GM06990 (cell line): ENCODE measurements at regions not wholly inside any gene's neighbourhood (a gene's known extent, or its start where the extent isn't known, plus 50 kb on each side); places are given as distances from the start of the nearest gene placed in this dataset.

Source experiments
- DNase-seq: peaks from one replicate; pipeline ENCODE4 v3.0.0-alpha.2; 2011; ENCODE audit not compliant: insufficient read length; ENCODE audit errors: extremely low read depth
- H3K27me3 ChIP-seq: replicated peaks from 2 replicates; pipeline ENCODE4 v1.6.0; 2011; ENCODE audit warnings: low read length; ENCODE audit not compliant: control insufficient read depth, insufficient read depth
- H3K36me3 ChIP-seq: 2 replicates; pipeline ENCODE4 v1.5.1; 2011; ENCODE audit warnings: low read length; ENCODE audit not compliant: control insufficient read depth, insufficient read depth
- H3K4me3 ChIP-seq: replicated peaks from 2 replicates; pipeline ENCODE4 v1.5.1; 2011; ENCODE audit warnings: low read depth, mild to moderate bottlenecking, control low read depth, low read length
- TF ChIP-seq, protein P1 (sequence below): IDR thresholded peaks from 2 replicates; pipeline ENCODE4 v1.5.1; 2011; ENCODE audit warnings: low read length, control low read depth, mild to moderate bottlenecking, inconsistent platforms; ENCODE audit not compliant: insufficient read depth, poor library complexity, severe bottlenecking

- Histone ChIP-seq H3K27me3 (no peaks in the 10 kb centered on the region), H3K4me3 (no peak overlapping the region), H3K36me3 (no peaks in the 10 kb centered on the region)
- no peak for DNase-seq
- TF ChIP-seq, protein P1, sequence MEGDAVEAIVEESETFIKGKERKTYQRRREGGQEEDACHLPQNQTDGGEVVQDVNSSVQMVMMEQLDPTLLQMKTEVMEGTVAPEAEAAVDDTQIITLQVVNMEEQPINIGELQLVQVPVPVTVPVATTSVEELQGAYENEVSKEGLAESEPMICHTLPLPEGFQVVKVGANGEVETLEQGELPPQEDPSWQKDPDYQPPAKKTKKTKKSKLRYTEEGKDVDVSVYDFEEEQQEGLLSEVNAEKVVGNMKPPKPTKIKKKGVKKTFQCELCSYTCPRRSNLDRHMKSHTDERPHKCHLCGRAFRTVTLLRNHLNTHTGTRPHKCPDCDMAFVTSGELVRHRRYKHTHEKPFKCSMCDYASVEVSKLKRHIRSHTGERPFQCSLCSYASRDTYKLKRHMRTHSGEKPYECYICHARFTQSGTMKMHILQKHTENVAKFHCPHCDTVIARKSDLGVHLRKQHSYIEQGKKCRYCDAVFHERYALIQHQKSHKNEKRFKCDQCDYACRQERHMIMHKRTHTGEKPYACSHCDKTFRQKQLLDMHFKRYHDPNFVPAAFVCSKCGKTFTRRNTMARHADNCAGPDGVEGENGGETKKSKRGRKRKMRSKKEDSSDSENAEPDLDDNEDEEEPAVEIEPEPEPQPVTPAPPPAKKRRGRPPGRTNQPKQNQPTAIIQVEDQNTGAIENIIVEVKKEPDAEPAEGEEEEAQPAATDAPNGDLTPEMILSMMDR = no peak
Observed at GRCh38 chr13:75165543-75166230, 316.3 kb downstream of the TBC1D4 start.

DNA sequence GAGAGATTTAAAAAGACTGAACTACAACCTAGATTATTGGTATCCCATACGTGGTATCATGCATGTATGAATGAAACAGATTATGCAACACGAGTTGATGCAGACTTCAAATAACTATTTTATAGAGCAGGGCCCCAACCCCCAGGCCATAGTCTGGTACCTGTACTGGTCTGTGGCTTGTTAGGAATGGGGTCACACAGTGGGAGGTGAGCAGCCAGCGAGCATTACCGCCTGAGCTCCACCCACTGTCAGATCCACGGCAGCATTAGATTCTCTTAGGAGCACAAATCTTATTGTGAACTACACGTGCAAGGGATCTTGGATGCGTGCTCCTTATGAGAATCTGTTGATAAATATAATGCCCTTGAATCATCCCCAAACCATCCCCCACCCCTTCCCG is 320.2 kb downstream of the TBC1D4 start:
- H3K36me3 ChIP-seq = no peaks in the 10 kb centered on the region
- no peak for DNase-seq
- no peak overlapping the region for H3K4me3 ChIP-seq
- H3K27me3 ChIP-seq = no peaks in the 10 kb centered on the region
- TF ChIP-seq, protein P1 = no peak

- no peaks in the 10 kb centered on the region for H3K27me3 ChIP-seq
- no peaks in the 10 kb centered on the region for H3K36me3 ChIP-seq
- TF ChIP-seq, protein P1 = no peak
- DNase-seq = no peak
- no peak overlapping the region for H3K4me3 ChIP-seq
Observed at GRCh38 chr13:75160984-75161383, 321.0 kb downstream of the TBC1D4 start.

DNA sequence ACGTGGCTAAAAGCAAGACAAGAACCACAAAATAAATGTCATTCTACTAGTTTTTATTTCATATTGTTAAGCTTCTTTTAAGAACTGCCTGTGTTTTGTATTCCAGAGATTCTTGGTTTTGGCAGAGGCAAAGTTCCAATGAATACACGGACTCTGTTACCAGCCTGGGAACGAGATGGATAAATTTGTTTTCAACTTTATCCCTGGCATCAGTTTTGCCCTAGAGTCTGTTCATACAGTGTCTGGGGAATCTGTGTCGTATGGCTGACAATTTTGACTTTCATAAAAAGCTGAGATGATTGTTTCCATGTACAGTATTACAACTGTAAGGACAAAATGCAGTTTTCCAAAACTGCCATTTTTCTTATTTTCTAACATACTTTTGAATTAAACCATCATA is 327.6 kb downstream of the TBC1D4 start:
- H3K36me3 ChIP-seq = no peaks in the 10 kb centered on the region
- no peak overlapping the region for H3K4me3 ChIP-seq
- H3K27me3 ChIP-seq = no peaks in the 10 kb centered on the region
- TF ChIP-seq, protein P1 = no peak
- DNase-seq = no peak

DNA sequence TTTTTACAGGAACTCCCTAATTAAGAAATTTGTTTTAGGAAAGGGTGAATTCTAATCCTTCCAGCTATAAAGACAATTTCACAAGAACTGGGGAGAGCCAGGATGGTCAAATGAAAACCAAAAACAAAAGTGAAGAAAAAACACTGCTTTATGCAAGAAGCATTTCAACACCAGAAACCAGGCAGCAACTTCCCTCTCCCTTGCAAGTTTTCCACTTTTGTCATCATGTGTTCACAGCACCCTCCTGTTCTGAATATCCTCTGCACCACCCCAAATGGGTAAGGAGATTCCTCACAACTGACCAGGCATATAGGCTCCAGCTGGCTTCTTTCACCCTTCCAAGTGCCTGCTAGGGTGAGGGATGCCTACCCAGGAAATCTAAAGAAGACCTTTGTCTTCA is 328.1 kb downstream of the TBC1D4 start:
- no peak for DNase-seq
- no peaks in the 10 kb centered on the region for H3K27me3 ChIP-seq
- H3K36me3 ChIP-seq = no peaks in the 10 kb centered on the region
- no peak overlapping the region for H3K4me3 ChIP-seq
- TF ChIP-seq, protein P1 = no peak

DNA sequence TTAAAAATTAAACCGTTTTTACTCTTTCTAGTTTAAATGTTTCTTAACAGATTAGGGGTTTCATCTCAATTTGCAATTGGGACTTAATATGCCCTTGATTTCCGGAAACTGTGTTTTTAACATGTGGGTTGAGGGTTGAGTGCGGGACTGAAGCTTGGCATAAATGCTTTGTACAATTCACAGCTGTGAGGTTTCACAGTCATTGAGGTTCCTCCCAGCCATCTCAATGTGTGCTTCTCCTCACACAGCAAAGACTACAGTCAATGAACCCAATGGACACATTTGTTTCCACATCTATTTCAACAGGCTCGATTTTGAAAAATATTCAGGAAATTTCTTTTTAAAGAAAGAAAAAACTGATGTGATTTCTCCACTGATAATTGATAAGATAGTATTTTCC is 328.6 kb downstream of the TBC1D4 start:
- Histone ChIP-seq H3K4me3 (no peak overlapping the region), H3K36me3 (no peaks in the 10 kb centered on the region), H3K27me3 (no peaks in the 10 kb centered on the region)
- DNase-seq = no peak
- TF ChIP-seq, protein P1 = no peak
